Vagina (tissue), 2 donors: ENCODE measurements at regions not wholly inside any gene's neighbourhood (a gene's known extent, or its start where the extent isn't known, plus 50 kb on each side); places are given as distances from the start of the nearest gene placed in this dataset.
A peak's percentile ranks its signal among the peaks of the same experiment; 100 is the strongest.

Source experiments
- DNase-seq, 2 donors: peaks; one replicate each; pipeline ENCODE4 v3.0.0-alpha.2; 2017; ENCODE audit errors: extremely low spot score in 2 of 2
- H3K27ac ChIP-seq: fragments of 200-600 bp; sonication (generic); one replicate; pipeline ENCODE4 v1.5.1; 2019
- H3K27me3 ChIP-seq: fragments of 200-600 bp; sonication (generic); one replicate; pipeline ENCODE4 v1.5.1; 2019
- H3K36me3 ChIP-seq, 2 donors: fragments of 200-600 bp; sonication (generic); one replicate each; pipeline ENCODE4 v1.5.1; 2017 to 2019
- H3K4me1 ChIP-seq: fragments of 200-600 bp; sonication (generic); one replicate; pipeline ENCODE4 v1.5.1; 2019
- H3K4me3 ChIP-seq, 2 donors: fragments of 200-600 bp; sonication (generic); 1 replicate in 1 of 2; 2 replicates in 1 of 2; pipeline ENCODE4 v1.5.1; 2016 to 2019
- H3K9me3 ChIP-seq: fragments of 200-600 bp; sonication (generic); one replicate; pipeline ENCODE4 v1.5.1; 2019
- CTCF ChIP-seq, 3 experiments: fragments of 450-650 bp in 2 of 3; fragments of 200-600 bp in 1 of 3; sonication (generic) in 1 of 3; IDR thresholded peaks; one replicate each; pipeline ENCODE4 v1.5.1; 2017 to 2019; ENCODE audit warnings: antibody characterized with exemption in 3 of 3, mild to moderate bottlenecking in 2 of 3, moderate library complexity in 2 of 3
- POLR2A ChIP-seq, 2 donors: fragments of 450-650 bp; IDR thresholded peaks; one replicate each; pipeline ENCODE4 v1.6.1; 2017; ENCODE audit warnings: antibody characterized with exemption in 2 of 2, mild to moderate bottlenecking in 2 of 2, moderate library complexity in 2 of 2
- POLR2AphosphoS5 ChIP-seq, 2 donors: sonication (generic); formaldehyde crosslinking; IDR thresholded peaks; one replicate each; pipeline ENCODE4 v1.9.0; 2017; ENCODE audit warnings: antibody characterized with exemption in 2 of 2, mild to moderate bottlenecking in 2 of 2, low read depth in 1 of 2; ENCODE audit not compliant: insufficient read depth in 1 of 2
- intact Hi-C: fragments of 100-400 bp; cut with DNase I; formaldehyde crosslinking; loops from one replicate; pipeline ENCODE4 v1.15.1; 2023

- TF ChIP-seq POLR2AphosphoS5 (IDR thresholded peaks at IDR 0.05; ENCODE audit: insufficient read depth in 1 of 2, low read depth in 1 of 2), result no peak
- TF ChIP-seq POLR2A (IDR thresholded peaks at IDR 0.05), result no peak
- TF ChIP-seq CTCF (IDR thresholded peaks at IDR 0.05), result no peak
- no peak overlapping the region for H3K4me3 ChIP-seq
- no peaks in the 10 kb centered on the region for H3K4me1 ChIP-seq
- no peak overlapping the region for H3K27ac ChIP-seq
- H3K9me3 ChIP-seq, result no peaks in the 10 kb centered on the region
- no peak for DNase-seq
- H3K36me3 ChIP-seq, result no peaks in the 10 kb centered on the region
- intact Hi-C loops, result loop anchor here (5.0 kb wide), 2 partner anchors 102 to 352 kb away; partner anchors contain the start of gene MAGI1
- no peaks in the 10 kb centered on the region for H3K27me3 ChIP-seq
Observed at GRCh38 chr3:66139415-66139814, 81.4 kb upstream of the SLC25A26 start.

- intact Hi-C loops, result loop anchor here (5.0 kb wide), 2 partner anchors 101 to 351 kb away; partner anchors contain the start of gene MAGI1
- H3K4me1 ChIP-seq, result no peaks in the 10 kb centered on the region
- no peak for DNase-seq
- H3K27ac ChIP-seq, result no peak overlapping the region
- no peak for TF ChIP-seq POLR2A (IDR thresholded peaks at IDR 0.05)
- TF ChIP-seq POLR2AphosphoS5 (IDR thresholded peaks at IDR 0.05; ENCODE audit: insufficient read depth in 1 of 2, low read depth in 1 of 2), result no peak
- TF ChIP-seq CTCF (IDR thresholded peaks at IDR 0.05), result peak; percentile 13 to 72 (median 53)
- H3K4me3 ChIP-seq, result no peak overlapping the region
- no peaks in the 10 kb centered on the region for H3K27me3 ChIP-seq
- H3K36me3 ChIP-seq, result no peaks in the 10 kb centered on the region
- H3K9me3 ChIP-seq, result no peaks in the 10 kb centered on the region
Observed at GRCh38 chr3:66138336-66139313, 82.2 kb upstream of the SLC25A26 start.

GRCh38 chr3:66136597-66136996 is 84.2 kb upstream of the SLC25A26 start:
- DNase-seq, result no peak
- intact Hi-C loops, result loop anchor here (5.0 kb wide), 2 partner anchors 99 to 349 kb away; partner anchors contain the start of gene MAGI1
- H3K27me3 ChIP-seq, result no peaks in the 10 kb centered on the region
- no peak overlapping the region for H3K4me3 ChIP-seq
- no peaks in the 10 kb centered on the region for H3K36me3 ChIP-seq
- H3K9me3 ChIP-seq, result no peaks in the 10 kb centered on the region
- H3K4me1 ChIP-seq, result no peaks in the 10 kb centered on the region
- no peak for TF ChIP-seq CTCF (IDR thresholded peaks at IDR 0.05)
- TF ChIP-seq POLR2AphosphoS5 (IDR thresholded peaks at IDR 0.05; ENCODE audit: insufficient read depth in 1 of 2, low read depth in 1 of 2), result no peak
- no peak for TF ChIP-seq POLR2A (IDR thresholded peaks at IDR 0.05)
- no peak overlapping the region for H3K27ac ChIP-seq

- H3K4me3 ChIP-seq, result no peak overlapping the region
- H3K4me1 ChIP-seq, result no peaks in the 10 kb centered on the region
- H3K27me3 ChIP-seq, result no peaks in the 10 kb centered on the region
- H3K9me3 ChIP-seq, result no peaks in the 10 kb centered on the region
- DNase-seq, result no peak
- TF ChIP-seq POLR2AphosphoS5 (IDR thresholded peaks at IDR 0.05; ENCODE audit: insufficient read depth in 1 of 2, low read depth in 1 of 2) (no peak), CTCF (IDR thresholded peaks at IDR 0.05) (no peak), POLR2A (IDR thresholded peaks at IDR 0.05) (no peak)
- intact Hi-C loops, result no loop called here
- no peak overlapping the region for H3K27ac ChIP-seq
- H3K36me3 ChIP-seq, result no peaks in the 10 kb centered on the region
Observed at GRCh38 chr3:66133853-66134445, 86.9 kb upstream of the SLC25A26 start.
